Mesenchymal stem cell (in vitro differentiated cells and primary cell): ENCODE measurements at regions not wholly inside any gene's neighbourhood (a gene's known extent, or its start where the extent isn't known, plus 50 kb on each side); places are given as distances from the start of the nearest gene placed in this dataset.

Source experiments
- DNase-seq: peaks from one replicate; pipeline ENCODE4 v3.0.0-alpha.2; 2013
- H2AFZ ChIP-seq: one replicate; pipeline ENCODE4 v1.6.1; 2013; ENCODE audit warnings: low read depth, mild to moderate bottlenecking, control low read depth, inconsistent platforms, low read length, moderate library complexity
- H2AK5ac ChIP-seq: 2 replicates; pipeline ENCODE4 v1.6.1; 2013; ENCODE audit warnings: low read length, moderate library complexity, mild to moderate bottlenecking, inconsistent platforms; ENCODE audit not compliant: severe bottlenecking
- H2BK120ac ChIP-seq: one replicate; pipeline ENCODE4 v1.6.1; 2013; ENCODE audit warnings: low read depth, mild to moderate bottlenecking, inconsistent platforms, low read length, moderate library complexity
- H2BK12ac ChIP-seq, 2 experiments: one replicate each; pipeline ENCODE4 v1.6.1; 2013; ENCODE audit warnings: inconsistent platforms in 2 of 2, low read length in 2 of 2, mild to moderate bottlenecking in 2 of 2, moderate library complexity in 2 of 2, control low read depth in 1 of 2
- H2BK15ac ChIP-seq: one replicate; pipeline ENCODE4 v1.6.1; 2013; ENCODE audit warnings: mild to moderate bottlenecking, low read depth, inconsistent platforms; ENCODE audit not compliant: poor library complexity, severe bottlenecking
- H2BK5ac ChIP-seq: 2 replicates; pipeline ENCODE4 v1.6.1; 2013; ENCODE audit warnings: low read depth, mild to moderate bottlenecking, low read length, control low read depth, inconsistent platforms; ENCODE audit not compliant: poor library complexity, severe bottlenecking
- H3K14ac ChIP-seq, 2 experiments: one replicate each; pipeline ENCODE4 v1.6.1; 2013; ENCODE audit warnings: inconsistent platforms in 2 of 2, low read length in 2 of 2, control low read depth in 1 of 2, mild to moderate bottlenecking in 1 of 2, moderate library complexity in 1 of 2
- H3K18ac ChIP-seq, 2 experiments: one replicate each; pipeline ENCODE4 v1.6.1; 2013; ENCODE audit warnings: inconsistent platforms in 2 of 2, low read length in 2 of 2, control low read depth in 1 of 2, low read depth in 1 of 2, mild to moderate bottlenecking in 1 of 2
- H3K23ac ChIP-seq, 2 experiments: one replicate each; pipeline ENCODE4 v1.6.1; 2013; ENCODE audit warnings: inconsistent platforms in 2 of 2, low read length in 2 of 2, mild to moderate bottlenecking in 2 of 2, moderate library complexity in 2 of 2, control low read depth in 1 of 2
- H3K27ac ChIP-seq: 2 replicates; pipeline ENCODE4 v1.5.1; 2013; ENCODE audit warnings: mild to moderate bottlenecking, moderate library complexity, low read length, control low read depth, inconsistent platforms; ENCODE audit not compliant: poor library complexity, severe bottlenecking
- H3K27me3 ChIP-seq, 2 experiments: 2 replicates each; pipeline versions ENCODE4 v1.6.1 to v1.7.0; 2013; ENCODE audit warnings: low read length in 2 of 2, mild to moderate bottlenecking in 2 of 2, moderate library complexity in 2 of 2, control low read depth in 1 of 2, inconsistent platforms in 1 of 2; ENCODE audit not compliant: control insufficient read depth in 1 of 2, insufficient read depth in 1 of 2
- H3K36me3 ChIP-seq, 2 experiments: 2 replicates each; pipeline versions ENCODE4 v1.6.1 to v1.7.0; 2013; ENCODE audit warnings: low read length in 2 of 2, control low read depth in 1 of 2, inconsistent platforms in 1 of 2, low read depth in 1 of 2, mild to moderate bottlenecking in 1 of 2; ENCODE audit not compliant: insufficient read depth in 2 of 2, control insufficient read depth in 1 of 2
- H3K4ac ChIP-seq, 2 experiments: one replicate each; pipeline ENCODE4 v1.6.1; 2013; ENCODE audit warnings: inconsistent platforms in 2 of 2, low read length in 2 of 2, mild to moderate bottlenecking in 2 of 2, moderate library complexity in 2 of 2, control low read depth in 1 of 2, low read depth in 1 of 2
- H3K4me1 ChIP-seq: 2 replicates; pipeline ENCODE4 v1.6.1; 2013; ENCODE audit warnings: low read depth, low read length, control low read depth; ENCODE audit not compliant: control insufficient read depth, insufficient read depth
- H3K4me2 ChIP-seq: 2 replicates; pipeline ENCODE4 v1.6.1; 2013; ENCODE audit warnings: low read length, mild to moderate bottlenecking, inconsistent platforms; ENCODE audit not compliant: poor library complexity, severe bottlenecking
- H3K4me3 ChIP-seq, 2 experiments: 2 replicates each; pipeline versions ENCODE4 v1.5.1 to v1.7.0; 2013; ENCODE audit warnings: low read length in 2 of 2, mild to moderate bottlenecking in 2 of 2, control low read depth in 1 of 2, low read depth in 1 of 2; ENCODE audit not compliant: insufficient read depth in 1 of 2
- H3K79me1 ChIP-seq: replicated peaks from 2 replicates; pipeline ENCODE4 v1.6.1; 2013; ENCODE audit warnings: mild to moderate bottlenecking, control low read depth, low read length, inconsistent platforms; ENCODE audit not compliant: poor library complexity, severe bottlenecking
- H3K9ac ChIP-seq: 2 replicates; pipeline ENCODE4 v1.7.0; 2013; ENCODE audit warnings: mild to moderate bottlenecking, low read length, moderate library complexity
- H3K9me3 ChIP-seq: 2 replicates; pipeline ENCODE4 v1.7.0; 2013; ENCODE audit warnings: mild to moderate bottlenecking, low read length; ENCODE audit not compliant: control insufficient read depth
- H4K8ac ChIP-seq: one replicate; pipeline ENCODE4 v1.6.1; 2013; ENCODE audit warnings: inconsistent platforms, mild to moderate bottlenecking, low read length, moderate library complexity
- H4K91ac ChIP-seq: one replicate; pipeline ENCODE4 v1.6.1; 2013; ENCODE audit warnings: mild to moderate bottlenecking, low read length, inconsistent platforms
- WGBS: methylation state at CpG from one replicate; pipeline ENCODE4 v1.1.7; 2013; ENCODE audit warnings: mixed read lengths; 5-methylcytosine and 5-hydroxymethylcytosine counted together

DNA sequence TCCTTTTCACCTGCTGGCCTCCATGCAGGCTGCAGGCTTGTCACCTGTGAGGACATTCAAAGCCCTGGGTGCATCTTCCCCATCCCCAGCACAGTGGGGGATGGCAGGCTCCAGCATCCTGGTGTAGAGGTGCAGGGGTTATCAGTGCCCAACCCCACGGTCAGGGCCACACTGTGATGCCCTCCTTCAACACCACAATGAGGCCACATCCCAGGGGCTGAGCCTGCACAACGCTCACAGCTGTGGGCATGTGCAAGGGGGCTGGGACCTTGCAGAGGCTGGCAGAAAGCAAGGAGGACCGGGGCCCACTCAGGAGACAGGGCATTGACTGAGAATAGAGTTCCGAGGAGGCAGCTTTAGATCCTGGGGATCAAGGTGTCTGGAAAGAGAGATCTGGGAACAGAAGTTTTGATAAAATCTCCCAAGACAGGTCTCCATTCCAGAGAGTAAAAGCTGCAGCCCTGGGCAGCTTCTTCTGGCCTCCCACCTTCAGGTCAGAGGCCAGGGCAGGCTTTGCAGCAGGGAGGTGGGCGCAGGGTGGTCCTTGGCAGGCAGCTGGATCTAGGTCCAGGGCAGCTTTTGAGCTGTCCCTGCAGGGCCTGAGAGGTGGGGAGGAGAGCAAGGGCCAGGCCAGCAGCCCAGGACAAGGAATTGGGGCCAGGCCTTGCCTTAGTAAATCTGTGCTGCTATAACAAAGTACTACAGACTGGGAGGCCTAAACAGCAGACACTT lies 250.8 kb upstream of the B3GAT1 start:
- Histone ChIP-seq H2AFZ (no peak overlapping the region), H3K14ac (no peak overlapping the region), H3K4me3 (peak overlapping the region in 1 of 2 experiments; percentile 2), H3K79me1 (no peaks in the 10 kb centered on the region), H2AK5ac (no peak overlapping the region), H3K9ac (no peak overlapping the region), H2BK5ac (no peak overlapping the region), H3K4me2 (no peak overlapping the region), H2BK12ac (no peak overlapping the region), H3K4ac (no peak overlapping the region), H4K8ac (no peak overlapping the region), H3K23ac (no peak overlapping the region), H3K27ac (no peak overlapping the region), H3K18ac (no peak overlapping the region), H3K9me3 (peaks cover 3% of the 10 kb centered on the region), H3K27me3 (no peaks in the 10 kb centered on the region), H2BK120ac (no peak overlapping the region), H4K91ac (no peak overlapping the region), H2BK15ac (no peak overlapping the region), H3K4me1 (no peaks in the 10 kb centered on the region), H3K36me3 (no peaks in the 10 kb centered on the region)
- DNase-seq, result no peak
- 76% methylated on average over 5 of the region's 5 CpGs for WGBS

- H3K4me2 ChIP-seq, result no peak overlapping the region
- H3K27me3 ChIP-seq, result no peaks in the 10 kb centered on the region
- no peak overlapping the region for H2BK12ac ChIP-seq
- no peak overlapping the region for H4K91ac ChIP-seq
- no peaks in the 10 kb centered on the region for H3K79me1 ChIP-seq
- H2AFZ ChIP-seq, result no peak overlapping the region
- no peak overlapping the region for H2AK5ac ChIP-seq
- H3K4ac ChIP-seq, result no peak overlapping the region
- no peak overlapping the region for H3K23ac ChIP-seq
- peaks cover 3% of the 10 kb centered on the region for H3K9me3 ChIP-seq
- H3K14ac ChIP-seq, result no peak overlapping the region
- no peaks in the 10 kb centered on the region for H3K36me3 ChIP-seq
- H3K4me3 ChIP-seq, result no peak overlapping the region
- H3K18ac ChIP-seq, result no peak overlapping the region
- no peak overlapping the region for H2BK120ac ChIP-seq
- no peak overlapping the region for H3K9ac ChIP-seq
- H3K27ac ChIP-seq, result no peak overlapping the region
- 67% methylated on average over 5 of the region's 5 CpGs for WGBS
- H4K8ac ChIP-seq, result no peak overlapping the region
- H2BK15ac ChIP-seq, result no peak overlapping the region
- no peak overlapping the region for H2BK5ac ChIP-seq
- H3K4me1 ChIP-seq, result no peaks in the 10 kb centered on the region
- no peak for DNase-seq
Measured at GRCh38 chr11:134661660-134662059, 249.6 kb upstream of the B3GAT1 start.

GRCh38 chr11:134660416-134660815 lies 248.4 kb upstream of the B3GAT1 start:
- WGBS, result 58% methylated on average over 1 of the region's 1 CpG
- H2BK15ac ChIP-seq, result no peak overlapping the region
- no peak overlapping the region for H3K4me2 ChIP-seq
- no peak overlapping the region for H2BK5ac ChIP-seq
- no peak overlapping the region for H3K14ac ChIP-seq
- no peaks in the 10 kb centered on the region for H3K27me3 ChIP-seq
- no peak for DNase-seq
- no peak overlapping the region for H2AK5ac ChIP-seq
- no peak overlapping the region for H4K8ac ChIP-seq
- no peaks in the 10 kb centered on the region for H3K79me1 ChIP-seq
- no peaks in the 10 kb centered on the region for H3K36me3 ChIP-seq
- no peak overlapping the region for H3K27ac ChIP-seq
- no peak overlapping the region for H3K4me3 ChIP-seq
- no peaks in the 10 kb centered on the region for H3K4me1 ChIP-seq
- H3K18ac ChIP-seq, result no peak overlapping the region
- no peak overlapping the region for H2BK12ac ChIP-seq
- no peak overlapping the region for H4K91ac ChIP-seq
- no peak overlapping the region for H3K4ac ChIP-seq
- no peak overlapping the region for H3K23ac ChIP-seq
- no peak overlapping the region for H3K9ac ChIP-seq
- H3K9me3 ChIP-seq, result peaks cover 3% of the 10 kb centered on the region
- H2BK120ac ChIP-seq, result no peak overlapping the region
- no peak overlapping the region for H2AFZ ChIP-seq

GRCh38 chr11:134659882-134660281 lies 247.8 kb upstream of the B3GAT1 start:
- no peak for DNase-seq
- Histone ChIP-seq H3K36me3 (no peaks in the 10 kb centered on the region), H3K4me2 (no peak overlapping the region), H3K27ac (no peak overlapping the region), H2BK12ac (no peak overlapping the region), H3K27me3 (peaks cover 0 to under 1% of the 10 kb centered on the region in 2 experiments), H3K9me3 (peaks cover 3% of the 10 kb centered on the region), H3K23ac (no peak overlapping the region), H2AFZ (no peak overlapping the region), H3K18ac (no peak overlapping the region), H3K4me1 (no peaks in the 10 kb centered on the region), H2BK120ac (no peak overlapping the region), H3K14ac (no peak overlapping the region), H3K9ac (no peak overlapping the region), H2BK5ac (no peak overlapping the region), H3K4me3 (no peak overlapping the region), H4K8ac (no peak overlapping the region), H3K4ac (no peak overlapping the region), H2BK15ac (no peak overlapping the region), H4K91ac (no peak overlapping the region), H2AK5ac (no peak overlapping the region), H3K79me1 (no peaks in the 10 kb centered on the region)
- 82% methylated on average over 8 of the region's 8 CpGs for WGBS
